ENCODE measurements at regions not wholly inside any gene's neighbourhood (a gene's known extent, or its start where the extent isn't known, plus 50 kb on each side); places are given as distances from the start of the nearest gene placed in this dataset.

DNA sequence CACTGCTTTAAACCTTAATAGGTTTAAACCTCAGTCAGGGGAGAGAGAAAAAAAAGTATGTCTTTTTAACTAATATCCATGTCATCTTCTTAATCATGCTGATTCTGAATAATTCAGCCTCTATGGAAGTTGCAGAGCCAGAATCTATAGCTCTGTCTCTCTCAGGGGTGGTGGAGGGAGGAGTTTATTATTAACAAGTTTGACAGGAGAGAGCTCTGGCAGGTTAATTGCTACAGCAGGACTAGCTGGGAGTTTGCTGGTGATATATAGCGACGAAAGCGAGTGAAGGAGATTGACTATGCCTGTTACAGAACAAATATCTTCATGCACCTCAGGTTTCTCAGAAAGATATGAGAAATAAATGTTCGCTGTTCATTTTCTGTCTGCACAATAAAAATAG, 586.4 kb downstream of the TLE4 start:
- DNase-seq, result peak in 2 of 3 experiments; percentile 20 to 69

DNA sequence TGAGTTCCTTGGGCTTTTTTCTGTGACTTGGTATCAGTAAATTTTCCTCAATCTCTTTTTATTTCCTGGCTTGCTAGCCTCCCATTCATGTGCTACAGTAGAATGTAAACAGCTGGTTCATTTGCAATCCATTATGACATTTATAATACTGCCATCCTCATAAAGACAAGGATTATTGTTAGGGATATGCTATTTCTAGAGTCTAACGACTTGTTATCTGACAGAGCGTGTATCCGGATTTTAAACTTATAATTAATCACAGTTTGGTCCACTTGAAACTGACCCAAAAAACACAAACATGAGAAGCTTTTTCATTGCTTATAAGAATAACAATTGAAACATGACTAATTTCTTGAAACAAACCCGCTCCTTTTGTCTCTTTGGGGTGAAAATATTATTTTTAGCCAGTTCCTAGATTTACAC, 585.8 kb downstream of the TLE4 start:
- DNase-seq, result peak in 1 of 3 experiments; percentile 55

DNA sequence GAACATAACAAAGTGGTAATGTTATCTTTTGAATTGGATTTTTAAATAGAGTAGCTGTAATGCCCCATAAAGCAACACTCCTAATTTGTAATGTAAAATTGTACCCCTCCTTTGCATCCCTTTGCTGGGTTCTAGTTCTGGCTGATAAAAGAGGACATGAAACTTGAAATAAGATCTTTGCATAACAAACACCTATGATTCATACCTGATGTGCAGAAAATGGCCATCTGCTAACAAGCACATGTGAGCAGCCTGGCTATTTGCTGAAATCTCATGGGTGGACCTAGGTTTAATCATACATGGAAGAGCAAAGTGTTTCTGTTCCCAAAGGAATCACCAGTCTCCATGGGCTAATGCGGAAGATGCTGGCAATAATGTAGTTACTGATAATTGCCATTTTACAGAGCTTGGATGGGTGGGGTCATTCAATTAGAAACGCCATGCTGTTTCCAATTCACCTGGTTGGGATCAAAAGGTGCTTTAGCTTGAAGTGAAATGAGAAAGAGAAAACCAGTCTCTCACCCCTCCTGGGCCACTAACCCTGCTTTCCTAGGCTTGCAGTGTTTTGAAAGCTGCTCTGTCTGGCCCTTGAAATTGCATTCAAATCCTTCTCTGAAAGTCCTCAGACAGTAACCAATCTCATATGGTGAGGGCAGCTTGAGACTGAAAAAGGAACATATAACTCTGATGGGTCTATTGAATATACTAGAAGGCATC, 585.1 kb downstream of the TLE4 start:
- DNase-seq, result peak in 2 of 3 experiments; percentile 8 to 50

DNA sequence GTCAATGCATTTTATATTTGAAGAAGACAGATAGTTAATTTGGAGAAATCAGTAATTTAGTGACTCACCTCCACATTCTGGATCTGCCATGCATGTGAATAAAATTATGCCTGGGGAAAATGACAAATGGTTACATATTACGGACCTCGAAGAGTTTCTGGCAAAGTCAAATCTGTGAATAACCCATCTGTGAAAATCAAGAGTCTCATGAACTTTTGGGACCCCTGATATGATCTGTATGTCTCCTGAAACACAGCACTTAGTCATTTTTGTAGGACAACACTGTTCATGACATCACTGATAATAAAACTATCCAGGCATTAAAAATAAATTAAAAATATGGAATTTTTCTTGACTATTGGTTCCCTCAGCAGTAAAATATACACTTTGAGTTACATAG, 584.5 kb downstream of the TLE4 start:
- no peak for DNase-seq

DNA sequence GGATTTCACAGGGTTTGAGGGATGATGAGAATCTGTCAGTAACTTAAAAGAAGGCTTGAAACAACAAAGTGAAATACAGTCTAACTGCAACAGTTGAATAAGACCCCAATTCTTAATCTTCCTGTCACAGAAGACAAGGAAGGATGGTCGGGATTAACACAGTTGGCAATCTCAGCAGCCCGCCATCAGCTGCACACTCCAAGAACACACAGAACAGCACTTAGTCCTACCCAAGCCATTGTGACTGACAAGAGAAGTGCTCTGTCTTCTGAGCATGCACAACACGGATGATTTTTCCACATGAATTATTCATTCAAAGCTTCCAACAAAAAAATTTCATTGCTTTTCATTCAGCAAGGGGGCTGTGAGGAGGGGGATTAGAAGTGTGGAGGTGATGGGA, 576.1 kb downstream of the TLE4 start:
- no peak for DNase-seq

DNA sequence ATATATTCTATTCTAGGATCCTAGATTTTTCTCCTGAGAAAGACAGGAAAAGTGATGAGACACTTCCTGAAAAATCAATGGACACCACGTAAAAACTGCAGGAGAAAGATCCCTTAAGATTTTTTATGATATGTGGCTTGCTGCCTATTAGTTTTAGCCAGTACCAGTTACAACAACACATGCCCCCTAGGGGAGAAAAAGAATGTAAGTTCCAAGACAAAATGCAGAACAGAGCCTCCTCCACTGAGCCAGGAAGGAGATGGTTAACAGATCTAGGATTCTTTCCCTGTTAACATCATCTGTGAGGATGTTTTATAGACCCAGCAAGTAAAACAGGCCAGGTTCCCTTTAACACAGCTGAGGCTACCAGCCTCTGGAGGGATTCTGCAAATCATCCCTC, 574.7 kb downstream of the TLE4 start:
- DNase-seq, result no peak

DNA sequence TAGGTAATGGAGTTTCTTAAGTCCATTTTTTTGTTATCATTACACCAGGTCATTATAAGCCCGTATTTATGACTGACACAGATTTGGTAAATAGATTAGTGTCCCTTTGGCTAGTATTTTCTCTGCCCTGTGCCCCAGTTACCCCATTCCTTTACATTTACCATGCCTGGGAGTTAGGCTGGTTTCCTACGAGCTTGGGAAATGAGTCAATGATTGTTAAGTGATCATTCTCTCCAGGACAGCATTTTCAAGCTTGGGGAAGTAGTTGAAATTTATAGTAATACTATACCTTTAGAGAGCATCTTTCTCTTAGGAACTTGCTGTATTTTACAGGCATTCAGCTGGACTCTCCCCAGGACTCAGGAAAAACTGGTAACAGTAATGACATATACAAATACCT, 573.1 kb downstream of the TLE4 start:
- DNase-seq, result no peak

DNA sequence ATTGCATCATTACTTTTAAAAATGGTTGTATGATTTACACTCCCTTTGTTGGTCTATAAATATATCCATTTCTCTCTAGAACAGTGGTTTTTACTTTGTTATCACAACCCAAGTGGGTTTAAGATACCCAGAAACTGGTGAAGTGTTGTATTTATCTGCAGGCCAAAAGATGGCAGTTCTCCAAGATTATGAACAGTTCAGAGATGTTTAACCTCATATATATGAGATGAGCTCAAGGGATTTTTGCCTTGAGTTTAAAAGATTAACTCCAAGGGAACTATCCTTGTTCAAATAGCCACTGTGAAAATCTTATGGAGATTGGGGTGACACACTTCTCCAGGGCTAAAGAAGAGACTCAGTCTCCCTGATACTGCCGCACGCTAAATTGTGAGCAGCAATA, 572.6 kb downstream of the TLE4 start:
- no peak for DNase-seq

DNA sequence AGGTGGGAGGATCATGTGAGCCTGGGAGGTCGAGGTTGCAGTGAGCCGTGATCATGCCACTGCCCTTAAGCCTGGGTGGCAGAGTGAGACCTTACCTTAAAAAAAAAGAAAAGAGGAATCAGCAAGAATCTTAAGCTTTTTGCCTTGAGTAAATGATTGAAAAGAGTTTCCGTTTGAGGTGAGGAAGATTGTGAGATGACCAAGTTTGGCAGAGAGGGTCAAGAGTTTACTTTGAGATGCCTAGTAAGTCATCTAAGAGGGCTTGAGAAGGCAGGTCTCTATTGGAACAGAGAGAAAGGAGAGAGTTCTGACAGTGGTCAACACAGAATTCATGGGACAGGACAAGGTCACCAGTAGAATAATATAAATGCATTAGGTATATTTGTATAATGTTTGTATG, 572.1 kb downstream of the TLE4 start:
- no peak for DNase-seq

DNA sequence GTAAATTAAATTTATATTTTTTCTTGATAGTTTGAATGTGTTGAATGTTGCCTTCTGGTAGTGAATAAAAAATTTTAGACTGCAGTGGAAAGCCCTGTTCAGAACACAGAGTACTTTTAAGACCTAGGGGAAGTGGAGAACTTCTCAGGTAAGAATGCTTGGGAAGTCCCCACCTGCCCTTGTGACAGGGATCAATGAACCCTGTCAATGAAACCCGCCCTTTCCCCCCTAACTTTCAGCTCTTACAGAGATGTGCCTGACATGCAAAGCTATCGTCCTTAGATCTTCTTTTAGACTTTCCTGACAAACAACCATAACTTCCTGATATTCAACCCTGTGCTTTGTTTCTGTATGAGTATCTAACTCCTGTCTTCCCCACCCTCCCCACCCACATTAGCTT, 562.7 kb downstream of the TLE4 start:
- no peak for DNase-seq

DNA sequence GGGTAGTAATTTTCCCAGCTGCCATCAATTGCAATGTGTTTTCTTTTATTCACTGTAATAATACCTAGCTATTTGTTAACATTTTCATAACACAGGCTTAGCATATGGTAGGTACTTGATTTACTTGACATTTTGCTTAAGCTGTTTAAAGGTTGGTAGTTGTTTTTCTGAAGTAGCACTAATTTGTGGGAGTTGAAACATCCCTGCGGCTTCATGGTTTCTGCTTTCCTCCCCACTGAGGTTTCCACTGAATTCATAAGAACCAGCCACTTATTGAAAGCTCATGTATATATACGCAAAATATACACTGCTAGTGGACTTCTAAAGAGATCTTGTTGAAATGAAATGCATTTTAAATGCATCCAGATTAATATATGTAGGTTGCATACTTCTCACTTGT, 559.9 kb downstream of the TLE4 start:
- no peak for DNase-seq

DNA sequence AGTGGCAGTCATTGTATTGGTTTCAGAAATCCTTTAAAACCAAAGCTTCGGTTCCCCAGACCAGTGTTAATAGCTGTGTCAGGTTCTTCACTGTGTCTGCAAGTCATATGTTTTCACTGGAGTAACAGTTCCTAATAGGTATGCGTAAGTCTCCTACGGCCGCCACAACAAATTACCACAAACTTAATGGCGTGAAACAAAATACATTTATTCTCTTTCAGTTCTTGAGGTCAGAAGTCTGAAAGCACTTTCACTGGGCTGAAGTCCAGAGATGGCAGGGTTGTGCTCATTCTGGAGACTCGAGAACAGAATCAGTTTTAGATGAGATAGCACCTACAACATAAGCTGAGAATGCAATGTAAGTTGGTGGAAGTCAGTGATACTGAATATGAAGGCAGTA, 556.2 kb downstream of the TLE4 start:
- no peak for DNase-seq

DNA sequence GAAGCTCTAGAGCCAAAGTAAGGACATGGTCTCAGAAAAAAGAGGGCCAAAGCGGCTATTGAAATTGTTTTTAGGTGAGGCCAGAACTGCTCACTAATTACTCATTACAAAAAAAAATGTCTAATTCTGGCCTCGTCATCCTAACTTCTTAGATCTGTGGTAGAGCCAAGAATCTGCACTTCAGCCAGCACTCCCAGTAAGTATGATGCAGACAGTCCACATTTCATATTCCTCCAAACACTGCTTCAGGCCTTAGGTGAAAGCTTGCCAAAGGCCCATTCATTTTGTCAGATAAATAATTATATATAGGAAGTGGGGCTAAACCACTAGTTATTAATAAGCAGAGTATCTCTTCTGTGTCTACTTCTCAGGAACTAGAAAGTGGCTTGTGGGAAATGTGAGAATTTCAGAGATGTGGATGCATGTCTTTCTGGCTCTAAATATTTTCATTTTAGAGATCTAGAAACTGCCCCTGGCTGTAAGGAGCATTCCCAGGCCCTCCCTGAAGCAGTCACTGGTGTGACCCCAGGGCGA, 554.0 kb downstream of the TLE4 start:
- no peak for DNase-seq

DNA sequence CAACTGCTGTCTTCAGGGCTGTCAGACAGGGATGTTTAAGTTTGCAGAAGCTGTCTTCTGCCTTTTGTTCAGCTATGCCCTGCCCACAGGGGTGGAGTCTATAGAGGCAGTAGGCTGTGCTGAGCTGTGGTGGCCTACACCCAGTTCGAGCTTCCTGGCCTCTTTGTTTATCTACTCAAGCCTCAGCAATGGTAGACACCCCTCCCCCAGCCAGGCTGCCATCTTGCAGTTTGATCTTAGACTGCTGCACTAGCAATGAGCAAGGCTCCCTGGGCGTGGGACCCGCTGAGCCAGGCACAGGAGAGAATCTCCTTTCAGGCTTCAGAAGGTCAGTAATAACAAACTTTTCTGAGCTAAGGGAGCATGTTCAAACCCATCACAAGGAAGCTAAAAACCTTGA, 545.3 kb downstream of the TLE4 start:
- no peak for DNase-seq

DNA sequence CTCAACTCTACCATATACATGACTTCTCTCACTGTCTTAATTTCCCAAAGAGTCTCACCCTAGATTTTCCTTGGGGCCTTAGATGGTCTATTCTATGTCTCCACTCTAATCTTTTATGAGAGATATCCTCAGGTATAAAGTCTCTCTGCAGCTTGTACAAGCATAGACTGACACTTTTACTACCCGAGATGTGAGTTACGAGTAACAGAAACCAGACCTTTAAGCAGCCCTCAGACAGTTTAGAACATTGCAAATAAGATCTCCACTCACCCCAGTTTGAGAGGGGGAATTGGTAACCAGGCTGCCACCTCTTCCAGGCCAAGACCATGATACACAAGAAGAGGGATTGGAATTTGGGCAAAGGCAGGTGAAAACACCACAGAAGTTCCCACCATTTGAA, 542.5 kb downstream of the TLE4 start:
- DNase-seq, result no peak

DNA sequence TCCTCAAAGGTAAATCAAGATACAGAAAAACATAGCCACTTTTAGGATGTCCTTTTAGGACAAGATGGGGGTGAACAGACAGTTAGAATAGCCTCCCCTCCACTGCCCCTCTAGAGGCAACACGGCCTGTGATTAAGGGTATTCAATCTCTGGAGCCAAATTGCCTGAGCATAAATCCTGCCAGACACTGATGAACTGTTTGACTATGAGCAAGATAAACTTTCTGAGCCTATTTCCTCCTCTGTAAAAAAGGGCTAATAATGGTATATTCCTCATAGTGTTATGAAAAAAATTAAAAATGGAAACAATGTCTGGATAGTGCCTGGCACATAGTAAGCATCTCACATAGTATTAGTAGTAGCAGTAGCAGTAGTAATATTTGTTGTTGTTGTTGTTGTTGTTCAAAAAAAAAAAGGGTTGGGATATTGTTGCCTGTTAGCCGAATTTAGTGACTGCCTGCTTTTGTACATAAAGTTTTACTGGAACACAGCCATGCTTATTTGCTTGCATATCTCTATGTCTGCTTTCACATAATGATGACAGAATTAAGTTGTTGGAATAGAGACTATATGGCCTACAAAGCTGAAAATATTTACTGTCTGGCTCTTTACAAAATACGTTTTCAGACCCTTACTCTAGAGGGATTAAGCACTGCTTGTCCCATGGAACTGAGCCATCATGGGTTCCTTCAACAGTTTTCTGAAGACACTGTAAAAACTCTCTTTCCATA, 536.3 kb downstream of the TLE4 start:
- DNase-seq, result no peak

DNA sequence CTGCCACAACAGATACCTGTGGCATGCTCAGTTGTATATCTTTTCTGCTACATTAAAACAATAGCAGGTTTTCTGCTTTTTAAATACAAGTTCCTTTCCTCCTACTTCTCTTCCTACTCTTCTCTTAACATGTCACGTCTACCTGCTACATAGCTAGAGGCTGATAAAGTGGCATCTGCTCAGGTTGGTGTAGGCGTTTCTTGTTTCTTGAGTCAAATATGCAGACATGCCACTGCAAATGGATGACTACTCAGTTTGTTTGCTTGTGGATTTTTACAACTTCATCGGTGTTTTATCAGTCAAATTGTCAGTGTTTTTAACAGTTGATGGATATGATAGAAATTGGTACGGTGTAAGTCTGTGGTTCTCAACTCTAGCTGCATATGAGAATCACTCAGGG, 525.7 kb downstream of the TLE4 start:
- DNase-seq, result no peak

DNA sequence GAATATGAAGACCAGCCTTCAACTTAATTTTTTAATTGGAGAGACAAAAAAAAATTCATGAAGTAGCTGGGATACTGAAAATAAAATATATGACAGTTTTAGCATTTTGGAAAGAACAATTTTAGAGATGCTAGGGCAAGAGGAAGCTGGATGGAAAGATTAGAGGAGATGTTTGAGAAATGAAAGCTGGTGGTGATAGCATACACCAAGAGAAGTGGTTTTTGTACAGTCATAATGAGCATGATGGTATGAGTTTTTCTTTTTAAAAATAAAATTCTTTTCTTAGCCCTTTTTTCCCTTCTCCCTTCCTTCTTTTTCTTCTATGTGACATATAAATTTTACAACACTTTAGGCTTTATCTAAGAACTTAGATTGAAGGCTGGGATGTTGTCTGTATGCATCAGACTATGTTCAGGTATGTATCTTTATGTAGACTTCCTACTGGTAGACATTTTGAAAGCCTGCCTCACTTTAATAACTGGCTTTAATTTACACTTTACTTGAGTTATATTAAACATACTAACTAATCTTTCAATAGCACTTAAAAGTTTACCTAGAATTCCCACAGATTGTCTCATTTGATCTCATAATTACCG, 522.5 kb downstream of the TLE4 start:
- DNase-seq, result no peak

DNA sequence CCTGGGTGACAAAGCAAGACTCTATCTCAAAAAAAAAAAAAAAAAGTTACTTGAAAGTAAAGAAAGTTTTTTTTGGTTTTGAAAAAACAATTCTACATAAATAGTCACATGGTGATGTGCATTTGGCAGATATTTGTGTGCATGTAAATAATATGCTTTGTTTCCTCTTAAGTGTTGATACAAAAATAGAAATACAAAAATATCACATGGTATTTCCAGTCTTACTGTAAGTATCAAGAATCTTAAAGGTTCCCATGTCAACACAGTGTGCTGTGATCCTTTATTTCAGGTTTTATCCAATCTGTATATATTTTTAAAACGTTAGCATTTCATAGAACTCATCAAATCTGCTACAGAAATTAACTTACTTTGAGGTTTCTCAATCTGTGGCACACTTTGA, 521.9 kb downstream of the TLE4 start:
- no peak for DNase-seq

DNA sequence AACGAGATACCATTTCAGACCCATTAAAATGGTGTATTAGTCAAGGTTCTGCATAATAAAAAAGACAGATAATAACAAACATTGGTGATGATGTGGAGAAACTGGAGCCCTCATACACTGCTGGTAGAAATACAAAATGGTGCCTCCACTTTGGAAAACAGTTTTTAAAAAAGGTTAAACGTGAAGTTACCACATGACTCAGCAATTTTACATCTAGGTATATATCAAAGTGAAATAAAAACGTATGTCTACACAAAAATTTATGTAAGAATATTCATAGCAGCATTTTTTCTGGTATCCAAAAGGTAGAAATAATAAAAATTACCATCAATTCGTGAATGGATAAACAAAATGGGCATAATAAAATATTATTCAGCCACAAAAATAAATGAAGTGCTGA, 519.8 kb downstream of the TLE4 start:
- DNase-seq, result no peak

DNA sequence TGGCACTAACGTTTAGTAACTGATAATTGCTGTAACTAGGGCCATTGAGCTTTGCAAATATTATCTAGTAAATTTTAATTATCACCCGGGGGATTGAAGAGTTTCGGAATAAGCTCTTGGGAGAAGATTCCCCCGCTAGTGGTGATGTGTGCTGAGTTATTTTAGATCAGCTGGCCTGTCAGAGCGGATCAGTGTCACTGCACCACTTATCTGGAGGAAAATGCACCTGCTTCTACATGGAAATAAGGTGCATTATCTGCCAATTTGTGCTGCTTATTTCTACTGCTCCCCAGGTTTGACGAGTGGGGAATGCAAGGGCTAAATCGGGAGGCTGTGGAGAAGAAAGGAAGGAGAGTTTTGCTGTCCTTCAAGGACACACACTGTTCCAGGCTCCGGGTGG, 518.6 kb downstream of the TLE4 start:
- DNase-seq, result peak in 1 of 3 experiments; percentile 45

DNA sequence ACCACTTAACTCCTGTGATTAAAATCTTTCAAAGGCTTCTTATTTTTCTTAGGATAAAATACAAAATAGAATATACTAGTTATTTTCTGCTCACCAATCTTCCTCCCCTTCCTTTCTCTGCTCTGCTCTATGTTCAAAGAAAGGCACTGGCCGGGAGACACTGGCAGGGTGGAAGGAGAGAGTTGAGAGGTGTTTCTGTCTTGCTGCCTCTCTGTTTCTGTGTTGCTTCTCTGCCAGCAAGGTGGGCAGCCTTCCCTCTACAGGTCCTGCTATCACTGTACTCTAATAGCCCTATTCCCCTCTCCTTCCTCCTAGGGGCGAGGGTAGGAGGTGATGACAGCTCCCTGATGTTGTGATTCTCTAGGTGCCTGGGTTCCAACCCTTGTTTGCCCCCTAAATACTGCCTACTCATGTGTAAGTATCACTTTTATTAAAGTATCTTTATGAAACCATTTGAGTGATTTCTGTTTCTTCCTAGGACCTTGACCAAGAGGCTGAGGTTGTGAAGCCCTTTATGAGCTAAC, 515.1 kb downstream of the TLE4 start:
- DNase-seq, result no peak

DNA sequence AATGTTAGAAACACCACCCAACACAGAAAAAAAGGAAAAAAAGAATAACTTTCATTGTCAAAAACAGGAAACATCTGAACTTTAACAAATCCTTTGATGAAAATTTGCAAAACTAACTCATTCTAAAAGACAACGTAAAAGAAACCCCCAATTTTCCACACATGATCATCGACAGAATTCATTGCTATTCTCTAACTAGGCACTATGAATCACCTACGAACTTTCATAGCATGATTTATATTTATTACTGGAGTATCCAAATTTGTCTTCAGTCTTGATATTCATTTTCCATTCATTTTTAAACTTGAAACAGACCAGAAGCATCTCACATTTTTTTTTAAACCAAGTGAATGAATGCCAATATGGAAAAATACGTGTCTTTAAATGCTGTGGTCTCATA, 514.6 kb downstream of the TLE4 start:
- DNase-seq, result no peak

DNA sequence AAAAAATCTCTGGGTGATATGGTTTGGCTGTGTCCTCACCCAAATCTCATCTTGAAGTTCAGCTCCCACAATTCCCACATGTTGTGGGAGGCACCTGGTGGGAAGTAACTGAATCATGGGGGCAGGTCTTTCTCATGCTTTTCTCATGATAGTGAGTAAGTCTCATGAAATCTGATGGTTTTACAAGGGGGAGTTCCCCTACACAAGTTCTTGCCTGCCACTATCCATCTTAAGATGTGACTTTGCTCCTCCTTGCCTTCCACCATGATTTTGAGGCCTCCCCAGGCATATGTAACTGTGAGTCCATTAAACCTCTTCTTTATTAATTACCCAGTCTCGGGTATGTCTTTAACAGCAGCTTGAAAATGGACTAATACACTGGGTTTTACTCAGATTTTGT, 513.9 kb downstream of the TLE4 start:
- DNase-seq, result no peak
